Trophoblast cell (in vitro differentiated cells and primary cell): ENCODE measurements at regions not wholly inside any gene's neighbourhood (a gene's known extent, or its start where the extent isn't known, plus 50 kb on each side); places are given as distances from the start of the nearest gene placed in this dataset.
"Not testable (repeated sequence)": the region's sequence is repeated elsewhere in the genome, so short reads cannot be mapped to it uniquely, and the experiment has no call there.

Source experiments
- DNase-seq, 2 donors: peaks; one replicate each; pipeline ENCODE4 v3.0.0-alpha.2; 2016
- H2AFZ ChIP-seq: 2 replicates; pipeline ENCODE4 v1.6.1; 2013; ENCODE audit warnings: low read length, moderate library complexity, mild to moderate bottlenecking; ENCODE audit not compliant: insufficient read depth, poor library complexity
- H2AK5ac ChIP-seq: 2 replicates; pipeline ENCODE4 v1.6.1; 2013; ENCODE audit warnings: mild to moderate bottlenecking, low read length
- H2BK120ac ChIP-seq: 2 replicates; pipeline ENCODE4 v1.6.1; 2013; ENCODE audit warnings: low read length, mild to moderate bottlenecking, moderate library complexity; ENCODE audit not compliant: insufficient read depth, poor library complexity
- H2BK12ac ChIP-seq: 2 replicates; pipeline ENCODE4 v1.6.1; 2013; ENCODE audit warnings: mild to moderate bottlenecking, low read length, moderate library complexity
- H2BK5ac ChIP-seq: 2 replicates; pipeline ENCODE4 v1.6.1; 2013; ENCODE audit warnings: low read length, low read depth, moderate library complexity, mild to moderate bottlenecking; ENCODE audit not compliant: poor library complexity
- H3K14ac ChIP-seq: 2 replicates; pipeline ENCODE4 v1.6.1; 2013; ENCODE audit warnings: mild to moderate bottlenecking, low read length
- H3K18ac ChIP-seq: 2 replicates; pipeline ENCODE4 v1.6.1; 2013; ENCODE audit warnings: mild to moderate bottlenecking, low read length
- H3K23ac ChIP-seq: 2 replicates; pipeline ENCODE4 v1.6.1; 2013; ENCODE audit warnings: low read length
- H3K27ac ChIP-seq: 2 replicates; pipeline ENCODE4 v1.5.1; 2013; ENCODE audit warnings: low read depth, mild to moderate bottlenecking, inconsistent platforms, low read length, moderate library complexity
- H3K27me3 ChIP-seq: 2 replicates; pipeline ENCODE4 v1.6.1; 2013; ENCODE audit warnings: inconsistent platforms, mild to moderate bottlenecking, low read length, moderate library complexity; ENCODE audit not compliant: insufficient read depth
- H3K36me3 ChIP-seq, 2 experiments: 1 replicate in 1 of 2; 2 replicates in 1 of 2; pipeline ENCODE4 v1.6.1; 2013; ENCODE audit warnings: low read length in 2 of 2, mild to moderate bottlenecking in 2 of 2, moderate library complexity in 1 of 2; ENCODE audit not compliant: insufficient read depth in 2 of 2, control insufficient read depth in 1 of 2
- H3K4ac ChIP-seq: 2 replicates; pipeline ENCODE4 v1.6.1; 2013; ENCODE audit warnings: low read depth, mild to moderate bottlenecking, low read length, moderate library complexity
- H3K4me1 ChIP-seq, 2 experiments: 1 replicate in 1 of 2; 2 replicates in 1 of 2; pipeline ENCODE4 v1.6.1; 2013; ENCODE audit warnings: low read length in 2 of 2, mild to moderate bottlenecking in 2 of 2, moderate library complexity in 1 of 2; ENCODE audit not compliant: insufficient read depth in 2 of 2, control insufficient read depth in 1 of 2
- H3K4me2 ChIP-seq: 2 replicates; pipeline ENCODE4 v1.6.1; 2013; ENCODE audit warnings: inconsistent platforms, mild to moderate bottlenecking, low read length, moderate library complexity
- H3K4me3 ChIP-seq: 2 replicates; pipeline ENCODE4 v1.5.1; 2013; ENCODE audit warnings: mild to moderate bottlenecking, low read depth, low read length, inconsistent platforms
- H3K79me1 ChIP-seq: one replicate; pipeline ENCODE4 v1.6.1; 2013; ENCODE audit warnings: low read length
- H3K79me2 ChIP-seq: 2 replicates; pipeline ENCODE4 v1.6.1; 2013; ENCODE audit warnings: low read length, mild to moderate bottlenecking; ENCODE audit not compliant: control insufficient read depth, insufficient read depth, poor library complexity
- H3K9ac ChIP-seq: 2 replicates; pipeline ENCODE4 v1.6.1; 2013; ENCODE audit warnings: mild to moderate bottlenecking, low read length
- H3K9me3 ChIP-seq: 2 replicates; pipeline ENCODE4 v1.6.1; 2013; ENCODE audit warnings: low read depth, mild to moderate bottlenecking, control low read depth, inconsistent platforms, low read length; ENCODE audit not compliant: insufficient read depth
- H4K12ac ChIP-seq: 2 replicates; pipeline ENCODE4 v1.6.1; 2013; ENCODE audit warnings: low read depth, mild to moderate bottlenecking, low read length, moderate library complexity
- H4K8ac ChIP-seq: 2 replicates; pipeline ENCODE4 v1.6.1; 2013; ENCODE audit warnings: low read depth, mild to moderate bottlenecking, low read length, moderate library complexity
- H4K91ac ChIP-seq: one replicate; pipeline ENCODE4 v1.6.1; 2013; ENCODE audit warnings: low read depth, mild to moderate bottlenecking, low read length, moderate library complexity
- WGBS: extraction: QIAGEN DNeasy Blood & Tissue Kit; methylation state at CpG from one replicate; pipeline ENCODE4 v1.1.7; 2013; ENCODE audit warnings: missing lambda C conversion rate; ENCODE audit not compliant: insufficient read length, insufficient coverage; ENCODE audit errors: extremely low coverage; 5-methylcytosine and 5-hydroxymethylcytosine counted together

DNA sequence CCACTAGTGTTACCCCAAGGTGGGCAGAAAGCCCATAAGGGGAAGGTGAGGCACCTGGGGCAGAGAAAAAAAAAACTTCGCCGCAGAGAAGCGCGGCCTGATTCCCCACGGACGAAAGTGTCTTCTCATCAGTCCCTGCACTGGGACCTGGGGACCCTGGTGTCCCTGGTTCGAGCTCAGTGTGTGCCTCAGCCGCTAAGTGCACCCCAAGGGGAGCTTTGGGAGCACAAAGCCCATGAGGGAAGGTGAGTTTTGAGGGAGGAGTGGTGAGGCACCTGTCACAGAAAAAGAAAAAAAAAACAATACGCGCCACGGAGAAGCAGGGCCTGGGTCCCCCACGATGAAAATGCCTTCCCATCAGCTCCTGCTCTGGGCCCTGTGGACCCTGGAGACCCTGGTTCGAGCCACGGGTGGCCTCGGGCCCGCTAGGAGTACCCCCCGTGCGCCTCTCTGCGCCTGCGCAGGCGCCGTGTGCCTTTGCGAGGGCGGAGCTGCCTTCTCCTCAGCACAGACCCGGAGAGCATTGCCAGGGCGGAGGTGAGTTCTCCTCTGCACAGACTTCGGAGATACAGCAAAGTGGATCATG is 400.3 kb upstream of the TPTE start:
- H3K9me3 ChIP-seq: peaks cover 11% of the 10 kb centered on the region
- peak in 1 of 2 donors; percentile 30 for DNase-seq
- H3K4me3 ChIP-seq, H2BK120ac ChIP-seq, H3K27me3 ChIP-seq, H3K79me2 ChIP-seq, H3K14ac ChIP-seq, H4K12ac ChIP-seq, H3K27ac ChIP-seq, H3K79me1 ChIP-seq, H3K4me2 ChIP-seq, H2AK5ac ChIP-seq, H2AFZ ChIP-seq, H3K18ac ChIP-seq, H2BK5ac ChIP-seq, H3K9ac ChIP-seq, H3K4me1 ChIP-seq, H4K8ac ChIP-seq, H4K91ac ChIP-seq, H3K36me3 ChIP-seq, H2BK12ac ChIP-seq, H3K23ac ChIP-seq, H3K4ac ChIP-seq: not testable (repeated sequence)
- WGBS: no CpG with 5 or more reads among the region's 27 CpGs

DNA sequence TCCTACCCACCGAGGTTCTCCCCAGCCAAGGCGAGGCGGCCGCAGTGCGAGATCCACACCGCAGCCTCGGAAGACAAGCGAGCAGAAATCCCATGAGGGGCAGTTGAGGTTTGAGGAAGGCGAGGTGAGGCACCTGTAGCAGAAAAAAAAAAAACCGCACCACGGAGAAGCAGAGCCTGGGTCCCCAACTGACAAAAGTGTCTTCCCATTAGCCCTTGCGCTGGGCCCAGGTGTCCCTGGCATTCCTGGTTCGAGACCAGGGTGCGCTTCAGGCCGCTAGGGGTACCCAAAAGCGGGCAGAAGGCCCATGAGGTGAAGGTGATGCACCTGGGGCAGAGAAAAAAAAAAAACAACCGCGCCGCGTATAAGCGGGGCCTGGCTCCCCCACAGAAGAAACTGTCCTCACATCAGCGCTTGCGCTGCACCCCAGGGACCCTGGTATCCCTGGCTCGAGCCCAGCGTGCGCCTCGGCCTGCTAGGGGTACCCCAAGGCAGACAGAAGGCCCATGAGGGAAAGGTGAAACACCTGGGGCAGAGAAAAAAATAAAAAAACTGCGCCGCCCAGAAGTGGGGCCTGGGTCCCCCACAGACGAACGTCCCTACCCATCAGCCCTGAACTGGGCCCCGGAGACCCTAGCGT is 399.4 kb upstream of the TPTE start:
- H3K18ac ChIP-seq, H3K79me2 ChIP-seq, H3K36me3 ChIP-seq, H4K12ac ChIP-seq, H2BK120ac ChIP-seq, H3K4me1 ChIP-seq, H2BK5ac ChIP-seq, H4K8ac ChIP-seq, H2BK12ac ChIP-seq, H2AK5ac ChIP-seq, H3K14ac ChIP-seq, H3K79me1 ChIP-seq, H4K91ac ChIP-seq, H3K4ac ChIP-seq, H3K4me3 ChIP-seq, H3K23ac ChIP-seq, H3K27me3 ChIP-seq, H3K4me2 ChIP-seq, H3K9ac ChIP-seq, H3K27ac ChIP-seq, H2AFZ ChIP-seq: not testable (repeated sequence)
- peaks cover 11% of the 10 kb centered on the region for H3K9me3 ChIP-seq
- no CpG with 5 or more reads among the region's 33 CpGs for WGBS
- DNase-seq: peak in 1 of 2 donors; percentile 0

DNA sequence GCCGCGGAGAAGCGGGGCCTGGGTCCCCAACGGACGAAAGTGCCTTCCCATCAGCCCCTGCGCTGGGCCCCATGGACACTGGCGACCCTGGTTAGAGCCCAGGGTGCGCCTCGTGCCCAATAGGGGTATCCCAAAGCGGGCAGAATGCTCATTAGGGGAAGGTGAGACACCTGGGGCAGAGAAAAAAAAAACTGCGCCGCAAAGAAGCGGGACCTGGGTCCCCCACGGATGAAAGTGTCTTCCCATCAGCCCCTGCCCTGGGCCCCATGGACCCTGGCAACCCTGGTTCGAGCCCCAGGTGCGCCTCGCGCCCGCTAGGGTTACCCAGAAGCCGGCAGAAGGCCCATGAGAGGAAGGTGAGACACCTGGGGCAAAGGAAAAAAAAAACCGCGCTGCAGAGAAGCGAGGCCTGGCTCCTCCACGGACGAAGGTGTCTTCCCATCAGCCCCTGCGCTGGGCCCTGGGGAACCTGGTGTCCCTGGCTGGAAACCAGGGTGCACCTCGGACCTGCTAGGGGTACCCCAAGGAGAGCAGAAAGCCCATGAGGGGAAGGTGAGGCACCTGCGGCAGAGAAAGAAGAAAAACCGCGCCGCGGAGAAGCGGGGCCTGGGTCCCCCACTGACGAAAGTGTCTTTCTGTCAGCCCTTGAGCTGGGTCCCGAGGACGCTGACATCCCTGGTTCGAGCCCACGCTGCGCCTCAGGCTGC is 398.4 kb upstream of the TPTE start:
- not testable (repeated sequence) for H4K8ac ChIP-seq, H2BK5ac ChIP-seq, H3K27me3 ChIP-seq, H2AK5ac ChIP-seq, H2BK120ac ChIP-seq, H3K14ac ChIP-seq, H3K4me3 ChIP-seq, H3K4ac ChIP-seq, H2BK12ac ChIP-seq, H3K79me1 ChIP-seq, H3K79me2 ChIP-seq, H4K91ac ChIP-seq, H3K18ac ChIP-seq, H4K12ac ChIP-seq, H3K4me2 ChIP-seq, H3K36me3 ChIP-seq, H3K9ac ChIP-seq, H2AFZ ChIP-seq, H3K23ac ChIP-seq, H3K27ac ChIP-seq, H3K4me1 ChIP-seq
- peak in 1 of 2 donors; percentile 0 for DNase-seq
- peaks cover 11% of the 10 kb centered on the region for H3K9me3 ChIP-seq
- no CpG with 5 or more reads among the region's 39 CpGs for WGBS

DNA sequence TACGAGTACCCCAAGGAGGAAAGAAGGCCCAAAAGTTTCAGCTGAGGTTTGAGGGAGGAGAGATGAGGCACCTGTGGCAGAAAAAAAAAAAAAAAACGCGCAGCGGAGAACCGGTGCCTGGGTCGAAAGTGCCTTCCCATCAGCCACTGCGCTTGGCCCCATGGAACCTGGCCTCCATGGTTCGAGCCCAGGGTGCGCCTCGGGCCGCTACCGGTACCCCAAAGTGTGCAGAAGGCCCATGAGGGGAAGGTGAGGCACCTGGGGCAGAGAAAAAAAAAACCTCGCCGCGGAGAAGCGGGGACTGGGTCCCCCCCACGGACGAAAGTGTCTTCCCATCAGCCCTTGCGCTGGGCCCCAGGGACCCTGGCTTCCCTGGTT is 397.9 kb upstream of the TPTE start:
- H3K18ac ChIP-seq, H4K12ac ChIP-seq, H2AFZ ChIP-seq, H3K4me3 ChIP-seq, H3K79me2 ChIP-seq, H3K79me1 ChIP-seq, H2BK5ac ChIP-seq, H3K9ac ChIP-seq, H4K8ac ChIP-seq, H3K36me3 ChIP-seq, H2AK5ac ChIP-seq, H3K4me2 ChIP-seq, H2BK12ac ChIP-seq, H3K23ac ChIP-seq, H3K27me3 ChIP-seq, H2BK120ac ChIP-seq, H3K14ac ChIP-seq, H3K27ac ChIP-seq, H3K4me1 ChIP-seq, H3K4ac ChIP-seq, H4K91ac ChIP-seq: not testable (repeated sequence)
- no CpG with 5 or more reads among the region's 19 CpGs for WGBS
- peaks cover 11% of the 10 kb centered on the region for H3K9me3 ChIP-seq
- DNase-seq: peak in 1 of 2 donors; percentile 0
